CD4-positive, alpha-beta T cell treated with Interleukin-4 for 4 hours (primary cell): ENCODE measurements at regions not wholly inside any gene's neighbourhood (a gene's known extent, or its start where the extent isn't known, plus 50 kb on each side); places are given as distances from the start of the nearest gene placed in this dataset.

ENCODE experiments used
- DNase-seq: peaks from one replicate; pipeline ENCODE4 v3.0.0-alpha.2; 2020

- DNase-seq: no peak
Measured at GRCh38 chr5:2013301-2014057, 130.8 kb upstream of the IRX4 start.

- DNase-seq: no peak
Measured at GRCh38 chr5:2012885-2013284, 130.2 kb upstream of the IRX4 start.

GRCh38 chr5:2011481-2012411 is 129.0 kb upstream of the IRX4 start:
- DNase-seq: no peak

GRCh38 chr5:2010940-2011339 is 128.2 kb upstream of the IRX4 start:
- DNase-seq: no peak

GRCh38 chr5:2009986-2010914 is 127.5 kb upstream of the IRX4 start:
- DNase-seq: no peak

GRCh38 chr5:2008851-2009629 is 126.3 kb upstream of the IRX4 start:
- no peak for DNase-seq

GRCh38 chr5:2007878-2008501 is 125.3 kb upstream of the IRX4 start:
- no peak for DNase-seq

GRCh38 chr5:2007496-2007877 is 124.8 kb upstream of the IRX4 start:
- DNase-seq: no peak

- DNase-seq: no peak
Measured at GRCh38 chr5:2006971-2007291, 124.2 kb upstream of the IRX4 start.

- DNase-seq: no peak
Measured at GRCh38 chr5:2006193-2006970, 123.7 kb upstream of the IRX4 start.

GRCh38 chr5:2005101-2006041 is 122.6 kb upstream of the IRX4 start:
- DNase-seq: no peak

- DNase-seq: no peak
Measured at GRCh38 chr5:2003690-2004365, 121.1 kb upstream of the IRX4 start.

GRCh38 chr5:2003206-2003605 is 120.5 kb upstream of the IRX4 start:
- DNase-seq: no peak

GRCh38 chr5:2001300-2001699 is 118.6 kb upstream of the IRX4 start:
- no peak for DNase-seq

GRCh38 chr5:2000591-2000990 is 117.9 kb upstream of the IRX4 start:
- no peak for DNase-seq

GRCh38 chr5:1999794-2000193 is 117.1 kb upstream of the IRX4 start:
- DNase-seq: no peak

- DNase-seq: no peak
Measured at GRCh38 chr5:1998716-1999317, 116.1 kb upstream of the IRX4 start.

GRCh38 chr5:1998348-1998669 is 115.6 kb upstream of the IRX4 start:
- DNase-seq: no peak
